Adrenal gland (tissue), 9 donors: ENCODE measurements at regions not wholly inside any gene's neighbourhood (a gene's known extent, or its start where the extent isn't known, plus 50 kb on each side); places are given as distances from the start of the nearest gene placed in this dataset.

Source experiments
- DNase-seq, 7 donors: peaks; one replicate each; pipeline ENCODE4 v3.0.0-alpha.2; 2019 to 2020
- H3K27ac ChIP-seq, 5 donors: fragments of 200-600 bp; sonication (generic) in 4 of 5; 1 replicate in 3 of 5; 2 replicates in 2 of 5; pipeline versions ENCODE4 v1.5.1 to v1.8.0; 2016 to 2020; ENCODE audit warnings: mild to moderate bottlenecking in 1 of 5
- H3K27me3 ChIP-seq: fragments of 200-600 bp; 2 replicates; pipeline ENCODE4 v1.8.0; 2021
- H3K36me3 ChIP-seq, 2 donors: fragments of 200-600 bp; replicated peaks in 1 of 2; 1 replicate in 1 of 2; 2 replicates in 1 of 2; pipeline versions ENCODE4 v1.5.1 to v1.8.0; 2018 to 2022
- H3K4me1 ChIP-seq, 2 donors: fragments of 200-600 bp; replicated peaks in 1 of 2; 1 replicate in 1 of 2; 2 replicates in 1 of 2; pipeline versions ENCODE4 v1.5.1 to v1.8.0; 2018 to 2021
- H3K4me3 ChIP-seq, 4 donors: fragments of 200-600 bp; sonication (generic) in 3 of 4; one replicate each; pipeline ENCODE4 v1.5.1; 2016 to 2018
- H3K9me3 ChIP-seq, 3 donors: fragments of 200-600 bp; sonication (generic) in 1 of 3; replicated peaks in 1 of 3; 1 replicate in 2 of 3; 2 replicates in 1 of 3; pipeline versions ENCODE4 v1.5.1 to v1.8.0; 2016 to 2021
- POLR2A ChIP-seq, 2 donors: fragments of 450-650 bp; IDR thresholded peaks; one replicate each; pipeline ENCODE4 v1.6.1; 2017; ENCODE audit warnings: antibody characterized with exemption in 2 of 2, mild to moderate bottlenecking in 2 of 2, moderate library complexity in 1 of 2
- WGBS, 4 donors: extraction: QIAGEN DNeasy Blood & Tissue Kit in 2 of 4; methylation state at CpG; one replicate each; pipeline versions ENCODE4 v1.1.5 to v1.1.7; 2013 to 2017; 5-methylcytosine and 5-hydroxymethylcytosine counted together
- intact Hi-C, 2 donors: fragments of 100-400 bp; cut with DNase I; formaldehyde crosslinking; loops; one replicate each; pipeline versions ENCODE4 v1.14.1 to v1.15.0; 2022 to 2023
- TF ChIP-seq, protein P1 (sequence below), 6 experiments: fragments of 450-650 bp in 4 of 6; fragments of 200-600 bp in 2 of 6; sonication (generic) in 1 of 6; IDR thresholded peaks; 1 replicate in 5 of 6; 2 replicates in 1 of 6; pipeline versions ENCODE4 v1.5.1 to v1.8.0; 2016 to 2021; ENCODE audit warnings: antibody characterized with exemption in 6 of 6, mild to moderate bottlenecking in 2 of 6, moderate library complexity in 1 of 6
- donor health status: healthy with polysubstance abuse.
- donor health status: Bipolar disorder and iron deficiency.
- donor health status: DM: yes; HTN: yes; CAD: no.
- donor health status: DM: no; HTN: no; CAD: no.
- donor health status: DM: no; HTN: no; CAD: no.

DNA sequence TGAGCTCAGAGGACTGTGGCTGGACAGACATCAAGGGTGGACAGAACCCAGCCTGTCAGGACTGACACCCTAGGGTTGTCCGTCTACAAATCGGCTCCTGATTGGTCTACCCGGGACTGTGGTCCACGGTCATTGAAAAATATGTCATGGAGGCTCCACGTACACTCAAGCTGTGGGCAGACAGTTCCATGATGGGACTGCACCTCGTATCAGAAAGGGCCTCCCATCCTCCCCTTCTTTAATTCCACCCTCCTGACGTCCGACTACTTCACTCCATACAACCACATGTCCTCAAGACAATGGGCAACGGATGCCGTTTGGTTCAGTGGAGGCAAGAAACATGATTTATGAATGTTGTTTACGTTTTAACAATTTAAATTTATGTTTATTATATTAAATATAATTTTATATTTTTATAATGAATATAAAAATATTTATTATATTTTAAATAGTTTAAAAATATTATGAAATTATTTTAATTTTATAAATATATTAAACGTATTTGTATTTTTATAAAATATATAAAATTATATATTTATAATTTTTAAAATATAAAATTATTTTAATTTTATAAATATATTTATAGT, 58.0 kb upstream of the SHOX start:
- no peaks in the 10 kb centered on the region for H3K9me3 ChIP-seq
- 70 to 82% (median 80%) methylated on average over 11 to 12 of the region's 12 CpGs for WGBS, 4 donors
- no peaks in the 10 kb centered on the region for H3K36me3 ChIP-seq
- no peaks in the 10 kb centered on the region for H3K4me1 ChIP-seq
- TF ChIP-seq, protein P1, sequence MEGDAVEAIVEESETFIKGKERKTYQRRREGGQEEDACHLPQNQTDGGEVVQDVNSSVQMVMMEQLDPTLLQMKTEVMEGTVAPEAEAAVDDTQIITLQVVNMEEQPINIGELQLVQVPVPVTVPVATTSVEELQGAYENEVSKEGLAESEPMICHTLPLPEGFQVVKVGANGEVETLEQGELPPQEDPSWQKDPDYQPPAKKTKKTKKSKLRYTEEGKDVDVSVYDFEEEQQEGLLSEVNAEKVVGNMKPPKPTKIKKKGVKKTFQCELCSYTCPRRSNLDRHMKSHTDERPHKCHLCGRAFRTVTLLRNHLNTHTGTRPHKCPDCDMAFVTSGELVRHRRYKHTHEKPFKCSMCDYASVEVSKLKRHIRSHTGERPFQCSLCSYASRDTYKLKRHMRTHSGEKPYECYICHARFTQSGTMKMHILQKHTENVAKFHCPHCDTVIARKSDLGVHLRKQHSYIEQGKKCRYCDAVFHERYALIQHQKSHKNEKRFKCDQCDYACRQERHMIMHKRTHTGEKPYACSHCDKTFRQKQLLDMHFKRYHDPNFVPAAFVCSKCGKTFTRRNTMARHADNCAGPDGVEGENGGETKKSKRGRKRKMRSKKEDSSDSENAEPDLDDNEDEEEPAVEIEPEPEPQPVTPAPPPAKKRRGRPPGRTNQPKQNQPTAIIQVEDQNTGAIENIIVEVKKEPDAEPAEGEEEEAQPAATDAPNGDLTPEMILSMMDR (IDR thresholded peaks at IDR 0.05), result no peak
- TF ChIP-seq POLR2A (IDR thresholded peaks at IDR 0.05), result no peak
- no peaks in the 10 kb centered on the region for H3K27me3 ChIP-seq
- no peak overlapping the region for H3K4me3 ChIP-seq
- no peak for DNase-seq
- H3K27ac ChIP-seq, result no peak overlapping the region
- intact Hi-C loops, result no loop called here

DNA sequence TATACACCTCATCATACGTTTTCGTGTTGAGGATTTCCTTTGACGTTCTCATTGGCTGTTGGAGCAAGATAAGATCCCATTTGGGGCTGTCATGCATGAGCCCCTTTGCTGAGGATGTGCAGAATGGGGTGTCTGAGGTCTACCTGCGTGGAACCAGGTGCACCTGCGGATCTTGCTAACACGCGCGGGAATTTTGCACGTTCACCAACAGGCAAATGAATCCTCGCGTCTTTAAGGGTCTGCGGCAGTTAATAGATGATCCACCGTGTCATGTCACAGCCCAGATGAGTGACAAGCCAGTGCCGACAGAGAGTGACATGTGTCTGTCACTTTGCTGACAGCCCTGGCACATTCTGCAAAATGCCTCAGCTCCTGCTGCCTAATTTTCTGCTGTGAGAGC, 56.3 kb upstream of the SHOX start:
- no peaks in the 10 kb centered on the region for H3K9me3 ChIP-seq
- no peaks in the 10 kb centered on the region for H3K36me3 ChIP-seq
- no peak for DNase-seq
- intact Hi-C loops, result no loop called here
- no peaks in the 10 kb centered on the region for H3K27me3 ChIP-seq
- no peaks in the 10 kb centered on the region for H3K4me1 ChIP-seq
- TF ChIP-seq, protein P1 (IDR thresholded peaks at IDR 0.05), result no peak
- no peak for TF ChIP-seq POLR2A (IDR thresholded peaks at IDR 0.05)
- H3K27ac ChIP-seq, result no peak overlapping the region
- 64 to 81% (median 74%) methylated on average over 13 to 14 of the region's 14 CpGs for WGBS, 4 donors
- H3K4me3 ChIP-seq, result no peak overlapping the region

DNA sequence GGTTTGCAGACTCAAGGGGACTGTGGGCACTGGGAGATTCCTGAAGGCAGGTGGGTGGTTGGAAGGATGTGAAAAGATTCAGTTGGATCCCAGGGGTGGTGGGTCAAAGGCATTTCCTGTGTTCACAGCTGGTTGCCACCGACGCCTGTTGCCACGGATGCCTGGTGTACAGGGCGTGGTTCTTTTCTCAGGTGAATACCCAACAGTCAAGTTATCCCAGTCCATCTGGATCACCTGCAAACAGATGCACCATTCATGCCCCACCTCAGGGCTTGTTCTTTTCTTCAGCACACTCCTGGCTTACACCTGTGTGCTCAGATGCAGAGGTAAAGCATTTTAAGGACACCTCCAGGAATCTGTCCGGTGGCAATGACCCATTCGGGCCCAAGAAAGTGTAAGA, 55.8 kb upstream of the SHOX start:
- intact Hi-C loops, result no loop called here
- no peak for DNase-seq
- H3K27ac ChIP-seq, result no peak overlapping the region
- TF ChIP-seq, protein P1 (IDR thresholded peaks at IDR 0.05), result no peak
- no peak for TF ChIP-seq POLR2A (IDR thresholded peaks at IDR 0.05)
- H3K36me3 ChIP-seq, result no peaks in the 10 kb centered on the region
- H3K9me3 ChIP-seq, result no peaks in the 10 kb centered on the region
- H3K4me3 ChIP-seq, result no peak overlapping the region
- no peaks in the 10 kb centered on the region for H3K27me3 ChIP-seq
- no peaks in the 10 kb centered on the region for H3K4me1 ChIP-seq
- 59 to 75% (median 69%) methylated on average over 6 of the region's 6 CpGs for WGBS, 4 donors

DNA sequence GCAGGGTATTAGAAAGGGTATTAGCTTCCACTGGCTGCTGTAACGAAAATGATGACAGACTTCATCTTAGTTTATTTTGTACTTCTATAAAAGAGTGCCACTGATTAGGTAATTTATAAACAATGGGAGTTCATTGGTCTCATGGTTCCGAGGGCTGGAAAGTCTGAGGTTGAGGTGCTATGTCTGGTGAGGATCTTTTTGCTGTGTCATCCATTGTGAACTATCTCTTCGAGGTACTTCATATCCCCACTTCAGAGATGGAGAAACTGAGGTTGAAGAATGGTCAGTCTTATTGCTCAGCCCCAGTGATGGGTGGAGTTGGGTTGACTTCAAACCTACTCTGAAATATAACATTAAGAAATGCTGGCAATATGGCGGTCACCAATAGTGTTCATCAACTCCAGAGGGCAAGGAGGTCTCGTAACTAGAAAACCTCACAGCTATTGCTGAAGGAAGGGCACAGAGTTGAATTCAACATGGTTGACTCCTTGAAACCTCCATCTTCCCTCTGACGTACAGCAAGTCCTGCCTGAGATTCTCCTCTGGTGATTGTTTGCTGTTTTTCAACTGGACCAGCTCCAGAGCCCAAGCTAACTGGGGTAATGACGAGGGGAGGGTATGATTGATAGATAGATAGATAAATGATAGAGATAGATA, 53.6 kb upstream of the SHOX start:
- no peaks in the 10 kb centered on the region for H3K4me1 ChIP-seq
- no peaks in the 10 kb centered on the region for H3K27me3 ChIP-seq
- H3K9me3 ChIP-seq, result no peaks in the 10 kb centered on the region
- H3K36me3 ChIP-seq, result no peaks in the 10 kb centered on the region
- TF ChIP-seq POLR2A (IDR thresholded peaks at IDR 0.05), result no peak
- TF ChIP-seq, protein P1 (IDR thresholded peaks at IDR 0.05), result no peak
- no peak for DNase-seq
- intact Hi-C loops, result no loop called here
- no peak overlapping the region for H3K4me3 ChIP-seq
- no peak overlapping the region for H3K27ac ChIP-seq
- WGBS, 4 donors, result 71 to 84% (median 79%) methylated on average over 7 of the region's 7 CpGs
